Epithelial cell of esophagus (primary cell): ENCODE measurements at regions not wholly inside any gene's neighbourhood (a gene's known extent, or its start where the extent isn't known, plus 50 kb on each side); places are given as distances from the start of the nearest gene placed in this dataset.

Source experiments
- DNase-seq: peaks from one replicate; pipeline ENCODE4 v3.0.0; 2010; ENCODE audit warnings: low read depth
- H3K4me3 ChIP-seq: 2 replicates; pipeline ENCODE4 v1.5.1; 2011; ENCODE audit warnings: mild to moderate bottlenecking, low read length, control low read depth
- CTCF ChIP-seq: IDR thresholded peaks from 2 replicates; pipeline ENCODE4 v1.5.1; 2011; ENCODE audit warnings: low read depth, mild to moderate bottlenecking, low read length, control low read depth, inconsistent platforms; ENCODE audit not compliant: insufficient read depth; ENCODE audit errors: missing control alignments

GRCh38 chr21:19244502-19245187 is 841.1 kb upstream of the TMPRSS15 start:
- no peak for DNase-seq
- TF ChIP-seq CTCF, result no peak
- no peak overlapping the region for H3K4me3 ChIP-seq

GRCh38 chr21:19245188-19245580 is 841.6 kb upstream of the TMPRSS15 start:
- H3K4me3 ChIP-seq, result no peak overlapping the region
- no peak for DNase-seq
- no peak for TF ChIP-seq CTCF

GRCh38 chr21:19246018-19246417 is 842.4 kb upstream of the TMPRSS15 start:
- no peak overlapping the region for H3K4me3 ChIP-seq
- no peak for TF ChIP-seq CTCF
- no peak for DNase-seq

GRCh38 chr21:19256934-19257660 is 853.5 kb upstream of the TMPRSS15 start:
- no peak overlapping the region for H3K4me3 ChIP-seq
- no peak for DNase-seq
- TF ChIP-seq CTCF, result no peak

GRCh38 chr21:19261731-19262376 is 858.3 kb upstream of the TMPRSS15 start:
- DNase-seq, result no peak
- no peak for TF ChIP-seq CTCF
- no peak overlapping the region for H3K4me3 ChIP-seq

- DNase-seq, result no peak
- no peak for TF ChIP-seq CTCF
- no peak overlapping the region for H3K4me3 ChIP-seq
These were observed 863.1 kb upstream of the TMPRSS15 start for GRCh38 chr21:19266636-19267035.

- TF ChIP-seq CTCF, result no peak
- H3K4me3 ChIP-seq, result no peak overlapping the region
- no peak for DNase-seq
These were observed 865.1 kb upstream of the TMPRSS15 start for GRCh38 chr21:19268686-19269085.
